ENCODE measurements at regions not wholly inside any gene's neighbourhood (a gene's known extent, or its start where the extent isn't known, plus 50 kb on each side); places are given as distances from the start of the nearest gene placed in this dataset.

DNA sequence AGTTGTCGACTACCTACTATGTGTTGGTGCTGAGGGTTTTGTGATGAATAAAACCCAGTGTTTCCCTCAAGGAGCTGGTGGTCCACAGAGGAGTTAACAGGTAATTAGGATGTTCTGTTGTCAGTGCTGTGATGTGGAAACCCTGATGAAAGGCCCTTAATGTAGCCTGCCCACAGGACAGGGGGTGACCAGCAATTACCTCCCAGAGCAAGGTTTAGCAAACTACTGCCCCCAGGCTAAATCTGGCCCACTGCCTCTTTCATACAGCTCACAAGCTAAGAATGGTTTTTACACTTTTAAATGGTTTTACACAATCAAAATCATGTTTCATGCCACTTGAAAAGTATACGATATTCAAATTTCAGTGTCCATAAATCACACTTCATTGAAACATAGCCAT is 536.2 kb downstream of the MIAT start:
- TF ChIP-seq, protein P1, sequence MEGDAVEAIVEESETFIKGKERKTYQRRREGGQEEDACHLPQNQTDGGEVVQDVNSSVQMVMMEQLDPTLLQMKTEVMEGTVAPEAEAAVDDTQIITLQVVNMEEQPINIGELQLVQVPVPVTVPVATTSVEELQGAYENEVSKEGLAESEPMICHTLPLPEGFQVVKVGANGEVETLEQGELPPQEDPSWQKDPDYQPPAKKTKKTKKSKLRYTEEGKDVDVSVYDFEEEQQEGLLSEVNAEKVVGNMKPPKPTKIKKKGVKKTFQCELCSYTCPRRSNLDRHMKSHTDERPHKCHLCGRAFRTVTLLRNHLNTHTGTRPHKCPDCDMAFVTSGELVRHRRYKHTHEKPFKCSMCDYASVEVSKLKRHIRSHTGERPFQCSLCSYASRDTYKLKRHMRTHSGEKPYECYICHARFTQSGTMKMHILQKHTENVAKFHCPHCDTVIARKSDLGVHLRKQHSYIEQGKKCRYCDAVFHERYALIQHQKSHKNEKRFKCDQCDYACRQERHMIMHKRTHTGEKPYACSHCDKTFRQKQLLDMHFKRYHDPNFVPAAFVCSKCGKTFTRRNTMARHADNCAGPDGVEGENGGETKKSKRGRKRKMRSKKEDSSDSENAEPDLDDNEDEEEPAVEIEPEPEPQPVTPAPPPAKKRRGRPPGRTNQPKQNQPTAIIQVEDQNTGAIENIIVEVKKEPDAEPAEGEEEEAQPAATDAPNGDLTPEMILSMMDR (IDR thresholded peaks at IDR 0.05; ENCODE audit: low read depth, low read length): no peak
- no peak overlapping the region for H3K27ac ChIP-seq
- H3K36me3 ChIP-seq: no peaks in the 10 kb centered on the region
- peaks cover 30% of the 10 kb centered on the region for H3K27me3 ChIP-seq (ENCODE audit: insufficient read depth, low read depth, severe bottlenecking)
- no peaks in the 10 kb centered on the region for H3K9me3 ChIP-seq (ENCODE audit: severe bottlenecking)
- DNase-seq: no peak
- no peak overlapping the region for H3K4me3 ChIP-seq (ENCODE audit: low read depth, low read length)

DNA sequence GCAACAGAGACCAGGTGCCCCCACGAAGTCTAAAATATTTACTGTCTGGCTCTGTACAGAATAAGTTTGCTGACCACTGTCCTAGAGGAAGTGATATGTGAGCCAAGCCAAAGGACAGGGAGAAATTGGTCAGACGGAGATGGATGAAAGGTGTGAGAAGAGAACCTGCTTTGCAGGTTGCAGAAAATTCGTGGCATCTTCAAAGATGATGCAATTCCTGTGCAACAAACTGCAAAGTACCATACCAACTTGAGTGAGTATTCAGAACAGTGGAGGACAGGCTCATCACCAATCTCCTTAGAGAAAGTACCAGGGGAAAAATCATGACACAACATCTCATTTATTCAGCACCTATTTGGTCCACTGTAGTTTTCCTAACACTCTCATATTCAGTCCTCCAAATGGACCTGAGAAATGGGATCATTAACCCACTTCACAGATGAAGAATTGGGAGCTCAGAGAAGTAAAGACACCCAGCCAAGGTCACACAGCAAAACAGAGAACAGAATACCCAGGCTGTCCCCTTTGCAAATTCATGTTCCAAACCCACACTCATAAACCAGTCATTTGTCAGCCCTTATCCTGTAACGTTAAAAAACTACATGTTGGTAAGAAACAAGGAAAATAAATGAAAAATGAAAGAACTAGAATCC is 536.8 kb downstream of the MIAT start:
- DNase-seq: no peak

DNA sequence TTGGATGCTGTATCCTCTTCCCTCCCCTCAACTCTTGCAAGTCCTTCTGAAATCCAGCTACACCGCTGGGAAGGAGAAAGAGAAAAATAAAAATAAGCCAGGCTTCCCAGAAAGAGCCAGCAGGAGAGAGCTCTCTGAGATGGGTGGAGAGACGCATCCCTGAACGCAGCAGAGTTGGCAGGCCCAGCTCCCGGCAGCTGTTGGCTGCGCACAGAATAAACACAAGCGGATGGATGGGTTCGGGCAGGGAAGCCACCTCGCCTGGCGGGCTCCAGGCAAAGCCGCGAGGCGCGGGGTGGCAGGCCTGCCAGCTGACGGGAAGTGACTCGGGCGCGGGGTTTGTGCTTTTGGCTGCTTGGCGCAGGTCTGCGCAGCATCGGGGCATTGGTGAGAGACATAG is 537.7 kb downstream of the MIAT start:
- TF ChIP-seq, protein P1 (IDR thresholded peaks at IDR 0.05; ENCODE audit: low read depth, low read length): no peak
- no peak for DNase-seq
- H3K27ac ChIP-seq: no peak overlapping the region
- H3K36me3 ChIP-seq: no peaks in the 10 kb centered on the region
- peaks cover 31% of the 10 kb centered on the region for H3K27me3 ChIP-seq (ENCODE audit: insufficient read depth, low read depth, severe bottlenecking)
- no peak overlapping the region for H3K4me3 ChIP-seq (ENCODE audit: low read depth, low read length)
- no peaks in the 10 kb centered on the region for H3K9me3 ChIP-seq (ENCODE audit: severe bottlenecking)

More for the DNA sequence above, 536.8 kb downstream of the MIAT start:
- Histone ChIP-seq H3K4me3 (ENCODE audit: low read depth, low read length) (no peak overlapping the region), H3K27me3 (ENCODE audit: insufficient read depth, low read depth, severe bottlenecking) (peaks cover 30% of the 10 kb centered on the region), H3K9me3 (ENCODE audit: severe bottlenecking) (no peaks in the 10 kb centered on the region), H3K27ac (no peak overlapping the region), H3K36me3 (no peaks in the 10 kb centered on the region)
- TF ChIP-seq, protein P1 (IDR thresholded peaks at IDR 0.05; ENCODE audit: low read depth, low read length): no peak

DNA sequence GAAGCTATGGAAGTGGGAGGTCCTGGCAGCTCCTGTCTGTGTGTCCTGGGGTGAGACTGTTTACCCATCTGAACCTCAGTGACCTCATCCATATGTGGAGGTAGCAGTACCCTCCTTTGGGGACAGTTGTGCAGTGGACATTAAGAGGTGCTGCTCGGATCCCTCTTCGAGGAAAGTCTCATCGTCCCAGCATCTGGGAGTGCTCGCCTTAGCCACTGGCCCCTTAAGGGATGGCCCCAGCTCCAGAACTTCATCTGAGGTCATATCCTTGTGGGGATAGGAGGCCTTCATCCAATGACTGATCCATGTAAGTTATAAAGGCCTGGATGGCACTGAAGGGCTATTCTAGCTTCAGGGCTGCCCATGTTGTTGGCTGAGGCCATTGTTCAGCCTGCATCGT is 538.1 kb downstream of the MIAT start:
- Histone ChIP-seq H3K27ac (no peak overlapping the region), H3K27me3 (ENCODE audit: insufficient read depth, low read depth, severe bottlenecking) (peaks cover 35% of the 10 kb centered on the region), H3K4me3 (ENCODE audit: low read depth, low read length) (no peak overlapping the region), H3K36me3 (no peaks in the 10 kb centered on the region), H3K9me3 (ENCODE audit: severe bottlenecking) (no peaks in the 10 kb centered on the region)
- TF ChIP-seq, protein P1 (IDR thresholded peaks at IDR 0.05; ENCODE audit: low read depth, low read length): no peak
- DNase-seq: no peak

DNA sequence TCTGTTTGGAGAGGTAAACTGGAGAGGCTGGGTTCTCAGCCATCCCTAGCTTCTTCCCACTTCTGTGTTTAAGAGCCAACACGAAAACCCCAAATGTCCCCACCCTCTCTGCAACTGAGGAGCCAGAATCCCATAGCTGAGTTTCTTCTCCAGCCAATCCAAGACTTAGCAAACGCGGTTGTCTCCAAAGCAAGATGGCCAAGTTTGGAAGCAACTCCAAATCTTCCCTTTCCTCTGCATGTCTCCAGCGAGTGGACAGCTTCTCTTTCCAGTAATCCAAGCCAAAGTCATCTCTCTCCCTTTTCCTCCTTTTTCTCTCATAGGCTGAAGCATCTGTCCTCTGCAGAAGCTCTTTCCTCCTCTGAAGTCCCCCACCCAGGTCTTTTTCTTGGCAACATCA is 539.2 kb downstream of the MIAT start:
- H3K27me3 ChIP-seq (ENCODE audit: insufficient read depth, low read depth, severe bottlenecking): peaks cover 35% of the 10 kb centered on the region
- no peaks in the 10 kb centered on the region for H3K9me3 ChIP-seq (ENCODE audit: severe bottlenecking)
- H3K36me3 ChIP-seq: no peaks in the 10 kb centered on the region
- no peak overlapping the region for H3K4me3 ChIP-seq (ENCODE audit: low read depth, low read length)
- TF ChIP-seq, protein P1 (IDR thresholded peaks at IDR 0.05; ENCODE audit: low read depth, low read length): no peak
- DNase-seq: no peak
- no peak overlapping the region for H3K27ac ChIP-seq

DNA sequence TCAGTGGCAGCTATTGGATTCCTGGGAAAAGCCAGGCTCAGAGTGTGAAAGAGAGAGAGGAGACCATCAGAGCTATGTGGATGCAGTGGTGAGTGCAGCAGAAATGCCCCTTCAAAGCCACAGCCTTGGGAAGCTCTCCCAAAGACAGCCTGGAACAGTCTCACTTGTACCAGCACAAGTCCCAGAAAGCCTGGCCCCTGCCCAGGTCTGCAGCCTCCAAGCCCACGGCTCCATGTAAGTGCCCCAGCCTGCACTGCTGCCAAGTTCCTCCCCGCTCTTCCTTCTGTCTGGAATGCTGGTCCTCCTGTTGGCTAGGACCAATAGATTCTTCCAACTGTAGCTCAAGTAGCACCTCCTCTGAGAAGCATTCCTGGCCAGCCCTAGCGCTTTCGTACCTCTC is 539.7 kb downstream of the MIAT start:
- DNase-seq: no peak
- TF ChIP-seq, protein P1 (IDR thresholded peaks at IDR 0.05; ENCODE audit: low read depth, low read length): no peak
- H3K27me3 ChIP-seq (ENCODE audit: insufficient read depth, low read depth, severe bottlenecking): peaks cover 35% of the 10 kb centered on the region
- no peaks in the 10 kb centered on the region for H3K9me3 ChIP-seq (ENCODE audit: severe bottlenecking)
- H3K4me3 ChIP-seq (ENCODE audit: low read depth, low read length): no peak overlapping the region
- no peak overlapping the region for H3K27ac ChIP-seq
- no peaks in the 10 kb centered on the region for H3K36me3 ChIP-seq
